ENCODE measurements at regions not wholly inside any gene's neighbourhood (a gene's known extent, or its start where the extent isn't known, plus 50 kb on each side); places are given as distances from the start of the nearest gene placed in this dataset.

DNA sequence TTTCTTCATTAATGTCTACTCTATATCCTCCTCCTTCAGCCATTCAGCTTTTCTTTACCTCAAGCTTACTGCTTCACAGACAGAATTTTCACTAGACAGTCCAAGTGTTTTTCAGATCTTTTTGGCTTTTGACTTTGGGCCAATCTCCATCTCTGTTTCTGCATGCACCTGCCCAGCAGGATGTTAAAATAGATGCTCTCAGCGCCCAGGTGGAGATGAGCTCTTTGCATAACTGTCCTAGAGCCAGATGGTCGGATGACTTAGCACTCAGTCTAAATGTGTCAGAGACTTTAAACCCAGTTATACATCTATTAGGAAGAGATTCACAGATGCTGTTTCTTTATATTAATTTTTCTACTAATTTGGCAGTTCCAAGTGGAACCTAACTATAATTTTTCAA lies 80.3 kb upstream of the SSTR1 start:
- DNase-seq: no peak

DNA sequence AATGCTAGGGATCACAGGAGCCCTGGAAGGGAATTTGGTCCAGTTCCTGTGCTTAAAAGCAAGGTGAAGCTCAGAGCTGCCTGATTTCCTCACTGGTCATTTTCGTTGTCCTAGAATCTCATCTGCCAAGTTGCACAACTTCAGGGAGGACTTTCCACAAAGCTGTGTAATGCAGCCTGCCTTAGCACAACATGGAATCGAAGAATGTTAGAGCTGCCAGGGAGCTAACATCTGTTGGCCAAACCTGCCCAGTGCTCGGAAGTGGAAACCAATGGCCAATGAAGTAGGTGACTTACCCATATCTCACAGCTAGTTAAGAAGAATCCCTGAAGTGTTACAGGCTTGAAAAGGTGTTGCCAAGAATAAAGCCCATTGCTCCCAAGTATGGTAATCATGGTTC lies 79.9 kb upstream of the SSTR1 start:
- no peak for DNase-seq

GRCh38 chr14:38128640-38129039 lies 79.1 kb upstream of the SSTR1 start:
- no peak for DNase-seq

- DNase-seq: no peak
Measured at GRCh38 chr14:38129192-38129591, 78.5 kb upstream of the SSTR1 start.

- no peak for DNase-seq
Measured at GRCh38 chr14:38129705-38130104, 78.0 kb upstream of the SSTR1 start.

DNA sequence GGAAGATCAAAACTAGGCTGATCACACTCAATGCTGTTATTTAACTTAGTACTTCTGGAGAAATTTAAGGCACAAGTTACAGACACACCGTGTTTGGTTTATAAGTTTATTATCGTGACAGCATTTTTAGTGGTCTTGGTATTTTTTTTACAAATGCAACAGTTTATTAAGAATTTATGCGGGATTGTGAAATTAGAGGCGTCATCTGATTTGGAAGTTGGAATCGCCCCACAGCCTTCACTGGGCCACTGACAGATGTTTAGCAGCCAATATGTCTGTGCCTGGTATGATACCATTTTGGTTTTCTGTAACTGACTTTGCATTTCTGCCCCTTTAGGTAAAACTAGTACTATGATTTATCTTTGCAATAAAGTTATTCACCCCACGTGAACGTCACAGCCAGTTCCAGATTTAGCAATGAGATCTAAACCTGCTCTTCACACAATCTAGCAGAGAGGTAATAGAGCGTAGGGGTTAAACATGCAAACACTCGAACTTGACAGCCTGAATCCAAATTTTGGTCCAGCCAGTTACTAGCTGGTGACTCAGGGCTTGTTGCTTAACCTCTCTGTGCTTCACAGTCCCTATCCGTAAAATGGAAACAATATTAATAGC lies 73.2 kb upstream of the SSTR1 start:
- DNase-seq: no peak

GRCh38 chr14:38135106-38135867 lies 72.4 kb upstream of the SSTR1 start:
- no peak for DNase-seq

- no peak for DNase-seq
Measured at GRCh38 chr14:38137005-38137404, 70.7 kb upstream of the SSTR1 start.

DNA sequence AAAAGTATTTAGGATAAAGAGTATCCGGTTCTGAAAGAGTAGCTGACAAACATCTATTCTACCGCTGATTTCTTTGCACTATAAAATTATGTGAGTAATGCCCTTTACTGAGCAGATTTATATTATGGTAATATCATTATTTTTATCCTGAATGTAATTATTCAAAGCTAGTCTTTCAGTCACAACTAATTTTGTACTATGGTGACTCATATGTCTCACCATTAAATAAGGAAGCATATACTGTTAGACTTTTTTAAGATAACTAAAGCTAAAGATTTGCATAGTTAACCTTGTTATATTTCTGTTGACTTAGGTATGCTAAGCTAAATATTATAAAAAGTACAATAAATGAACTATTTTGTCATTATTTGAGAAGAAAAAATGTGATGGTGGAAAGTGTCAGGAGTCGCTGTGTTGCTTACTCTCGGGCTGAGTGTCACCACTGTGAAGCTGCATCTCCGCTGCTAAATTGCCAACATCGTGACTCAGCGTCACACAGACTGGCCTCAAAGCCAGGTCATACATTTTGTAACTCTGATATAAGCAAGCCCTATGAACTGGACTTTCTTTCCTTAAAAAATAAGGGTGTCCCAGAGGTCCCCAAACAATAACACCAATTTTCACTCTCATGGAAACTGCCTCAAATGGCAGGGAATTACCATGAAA lies 69.1 kb upstream of the SSTR1 start:
- DNase-seq: no peak

DNA sequence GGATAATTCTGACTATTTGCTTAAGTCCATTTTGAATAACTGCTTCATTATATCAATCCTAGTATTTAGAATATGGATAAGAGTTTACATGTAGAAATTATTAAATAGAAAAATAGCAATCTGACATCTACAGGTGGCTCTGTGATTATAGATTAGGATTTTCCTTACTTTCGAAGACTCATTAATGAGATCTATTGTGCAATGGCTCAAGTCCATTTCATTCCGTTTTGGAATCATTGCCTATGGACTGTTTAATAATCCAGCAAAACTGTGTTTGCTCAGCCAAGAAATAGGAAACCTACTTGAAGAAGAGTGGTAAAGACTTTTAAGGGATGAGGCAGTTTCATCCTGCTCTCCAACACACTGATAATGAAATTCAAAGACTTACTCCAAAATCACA lies 67.8 kb upstream of the SSTR1 start:
- no peak for DNase-seq

GRCh38 chr14:38143170-38143569 lies 64.5 kb upstream of the SSTR1 start:
- DNase-seq: no peak

DNA sequence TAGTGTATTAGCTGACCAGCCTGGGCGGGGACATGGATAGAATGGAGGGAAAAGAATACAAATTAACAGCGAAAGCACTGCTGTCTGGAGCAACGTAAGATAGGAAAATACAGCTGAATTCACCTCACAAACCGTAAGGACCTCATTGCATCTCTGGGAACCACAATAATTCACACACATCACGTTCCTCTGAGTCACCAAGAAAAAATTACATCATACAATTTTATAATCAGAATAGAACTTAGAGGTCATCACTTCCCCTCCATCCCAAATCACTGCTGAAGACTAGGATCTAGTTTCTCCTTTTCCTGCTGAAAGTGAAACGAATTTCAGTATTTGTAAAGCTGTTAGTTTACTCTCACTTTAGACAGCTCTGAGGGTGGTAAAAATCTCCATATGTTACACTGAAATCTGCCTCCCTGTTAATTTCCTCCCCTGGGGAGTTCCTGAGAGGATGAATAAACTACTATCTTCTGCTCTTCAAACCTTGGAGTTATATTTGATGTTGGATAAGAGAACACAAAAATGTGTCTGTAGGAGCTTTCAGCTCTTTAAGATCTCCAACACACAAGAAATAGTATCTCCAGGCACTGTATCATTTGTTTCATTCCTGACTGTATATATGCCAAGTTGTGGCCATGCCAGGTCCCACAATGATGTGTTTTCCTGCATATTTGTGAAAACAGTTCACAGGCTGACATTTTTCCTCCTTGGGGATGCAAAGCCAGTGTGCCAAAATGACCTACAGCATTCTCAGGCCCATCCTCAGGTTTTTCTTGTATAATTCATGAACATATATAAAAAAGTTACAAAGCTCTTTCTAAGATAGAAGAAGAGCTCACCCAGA lies 63.8 kb upstream of the SSTR1 start:
- DNase-seq: no peak

DNA sequence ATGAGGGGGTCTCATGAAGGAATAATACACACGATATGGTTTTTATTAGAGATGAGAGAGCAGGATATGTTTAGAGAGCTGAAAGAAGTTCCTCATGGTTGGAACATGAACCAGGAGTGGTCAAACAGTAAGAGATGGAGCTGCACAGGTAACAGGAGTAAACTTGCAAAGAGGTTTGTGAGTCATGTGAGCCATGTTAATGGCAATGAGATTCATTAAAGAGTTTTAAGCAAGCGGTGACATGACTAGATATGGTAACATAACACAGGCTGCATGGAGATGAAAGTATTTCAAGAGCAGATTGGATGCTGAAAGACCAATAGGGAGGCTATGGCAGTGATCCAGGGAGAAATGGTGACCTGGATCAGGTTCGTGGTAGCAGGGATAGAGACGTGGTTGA lies 62.6 kb upstream of the SSTR1 start:
- DNase-seq: no peak

DNA sequence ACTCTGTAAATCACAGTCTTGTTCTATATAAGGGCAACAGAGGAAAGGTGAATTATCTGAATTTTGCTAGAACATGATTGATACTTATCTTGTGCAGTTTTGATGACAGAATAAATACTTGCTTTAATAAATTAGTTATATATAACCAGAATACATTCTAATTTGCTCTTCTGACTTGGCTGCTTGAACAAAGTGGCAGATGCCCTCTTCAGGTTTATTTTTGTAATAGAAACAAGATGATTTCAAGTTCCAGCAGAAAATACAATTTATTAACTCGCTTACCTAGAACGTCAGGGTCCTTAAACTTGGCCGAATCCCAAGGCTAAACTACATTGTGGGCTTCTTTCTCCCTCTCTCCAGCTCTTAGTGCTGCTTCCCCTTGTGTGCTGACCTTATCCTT lies 57.6 kb upstream of the SSTR1 start:
- DNase-seq: no peak

Measured in NK-92 treated with Interleukin-12 subunit alpha and Interleukin-12 subunit beta, amount 100 ng/mL, for 24 hours (cell line).